K562 (cell line): ENCODE measurements at regions not wholly inside any gene's neighbourhood (a gene's known extent, or its start where the extent isn't known, plus 50 kb on each side); places are given as distances from the start of the nearest gene placed in this dataset.

ENCODE experiments used
- ARHGAP35 ChIP-seq: fragments of 450-650 bp; IDR thresholded peaks from 2 replicates; pipeline ENCODE4 v1.6.1; 2018; ENCODE audit not compliant: partially characterized antibody
- CTCF ChIP-seq, 3 experiments: IDR thresholded peaks in 2 of 3; conservative IDR thresholded peaks in 1 of 3; 2 replicates each; pipeline ENCODE4 v1.5.1; 2011 to 2012; ENCODE audit warnings: low read length in 3 of 3, mild to moderate bottlenecking in 3 of 3, control low read depth in 2 of 3, improper control_type of control experiment in 1 of 3, inconsistent platforms in 1 of 3, low read depth in 1 of 3, mixed read lengths in 1 of 3, moderate library complexity in 1 of 3; ENCODE audit not compliant: insufficient read depth in 2 of 3
- DEAF1 ChIP-seq: fragments of 450-650 bp; formaldehyde crosslinking; IDR thresholded peaks from 2 replicates; pipeline ENCODE4 v1.4.0; 2020; ENCODE audit warnings: mild to moderate bottlenecking, moderate library complexity
- FOXJ3 ChIP-seq: sonication (generic); formaldehyde crosslinking; IDR thresholded peaks from 2 replicates; pipeline ENCODE4 v1.4.0; 2020; ENCODE audit warnings: mild to moderate bottlenecking, missing genetic modification reagents
- GATAD2B ChIP-seq: fragments of 450-650 bp; IDR thresholded peaks from 2 replicates; pipeline ENCODE4 v1.6.1; 2017; ENCODE audit warnings: mild to moderate bottlenecking, borderline replicate concordance
- HDAC1 ChIP-seq, 2 experiments: fragments of 450-650 bp; IDR thresholded peaks; 2 replicates each; pipeline ENCODE4 v1.6.1; 2016 to 2017; ENCODE audit warnings: inconsistent platforms in 1 of 2, mild to moderate bottlenecking in 1 of 2, moderate library complexity in 1 of 2
- RBFOX2 ChIP-seq: fragments of 200-400 bp; formaldehyde crosslinking; IDR thresholded peaks from 2 replicates; pipeline ENCODE4 v1.6.1; 2017; ENCODE audit warnings: low read depth, mild to moderate bottlenecking, low read length, moderate library complexity
- RBM22 ChIP-seq: fragments of 200-400 bp; formaldehyde crosslinking; IDR thresholded peaks from 2 replicates; pipeline ENCODE4 v1.6.1; 2018; ENCODE audit warnings: low read length, low read depth; ENCODE audit not compliant: poor library complexity, severe bottlenecking
- REST ChIP-seq, 2 experiments: fragments of 450-650 bp; formaldehyde crosslinking in 1 of 2; IDR thresholded peaks; 2 replicates each; pipeline versions ENCODE4 v1.4.0 to v1.6.1; 2014 to 2020; ENCODE audit warnings: mild to moderate bottlenecking in 2 of 2, borderline replicate concordance in 1 of 2, low read depth in 1 of 2
- SRSF3 ChIP-seq: fragments of 200-400 bp; formaldehyde crosslinking; IDR thresholded peaks from 2 replicates; pipeline ENCODE4 v1.6.1; 2016; ENCODE audit warnings: mild to moderate bottlenecking, low read length, moderate library complexity; ENCODE audit not compliant: insufficient read depth
- ZSCAN32 ChIP-seq: fragments of 450-650 bp; formaldehyde crosslinking; IDR thresholded peaks from 2 replicates; pipeline ENCODE4 v1.4.0; 2020; ENCODE audit warnings: mild to moderate bottlenecking, moderate library complexity
- TF ChIP-seq, protein P1 (sequence below): sonication (generic); formaldehyde crosslinking; IDR thresholded peaks from 2 replicates; pipeline ENCODE4 v1.9.0; 2022; ENCODE audit warnings: mild to moderate bottlenecking, missing genetic modification reagents

DNA sequence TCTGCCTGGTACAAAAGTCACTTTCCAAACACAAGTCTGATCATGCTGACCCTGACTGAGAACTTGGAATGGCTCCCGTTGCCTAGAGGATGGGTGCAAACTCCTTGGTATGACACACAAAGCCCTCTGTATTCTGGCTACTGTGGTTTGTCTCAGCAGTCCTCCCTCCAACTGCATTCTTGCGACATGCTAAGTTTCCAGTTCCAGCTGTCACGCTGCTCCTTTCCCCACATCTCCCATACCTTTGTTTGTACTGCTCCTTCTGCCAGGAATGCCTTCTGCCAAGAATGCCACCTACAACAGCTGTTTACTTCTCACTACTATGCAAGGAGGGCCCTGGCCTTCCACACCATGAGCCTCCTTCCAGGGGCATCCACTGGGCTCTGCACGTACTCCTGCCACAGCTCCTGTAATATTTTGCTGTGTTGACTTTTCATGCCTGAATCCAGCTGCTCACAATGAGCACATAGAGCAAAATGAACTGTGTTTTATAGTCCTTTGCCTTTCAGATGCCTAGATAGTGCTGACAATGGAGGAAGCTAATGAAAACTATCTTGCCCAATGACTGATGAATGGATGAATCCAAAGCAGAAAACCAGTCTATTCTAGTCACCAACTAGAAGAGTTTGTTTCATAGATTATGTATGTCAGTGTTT lies 543.7 kb downstream of the EFNB2 start:
- TF ChIP-seq HDAC1 (IDR thresholded peaks at IDR 0.05) (no peak), RBM22 (no peak), GATAD2B (no peak), FOXJ3 (no peak), REST (IDR thresholded peaks at IDR 0.05; ENCODE audit: borderline replicate concordance) (no peak), REST (CRISPR knock-in tag; IDR thresholded peaks at IDR 0.05; ENCODE audit: low read depth) (no peak), CTCF (IDR thresholded peaks at IDR 0.05 in 2 of 3, conservative IDR thresholded peaks at IDR 0.05 in 1 of 3; ENCODE audit: insufficient read depth in 2 of 3, low read depth in 1 of 3, low read length in 3 of 3) (no peak), DEAF1 (CRISPR knock-in tag) (no peak), ARHGAP35 (no peak), ZSCAN32 (CRISPR knock-in tag) (no peak), SRSF3 (no peak), RBFOX2 (no peak)
- TF ChIP-seq, protein P1, sequence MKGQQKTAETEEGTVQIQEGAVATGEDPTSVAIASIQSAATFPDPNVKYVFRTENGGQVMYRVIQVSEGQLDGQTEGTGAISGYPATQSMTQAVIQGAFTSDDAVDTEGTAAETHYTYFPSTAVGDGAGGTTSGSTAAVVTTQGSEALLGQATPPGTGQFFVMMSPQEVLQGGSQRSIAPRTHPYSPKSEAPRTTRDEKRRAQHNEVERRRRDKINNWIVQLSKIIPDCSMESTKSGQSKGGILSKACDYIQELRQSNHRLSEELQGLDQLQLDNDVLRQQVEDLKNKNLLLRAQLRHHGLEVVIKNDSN (CRISPR knock-in tag) = no peak
